Liver (tissue), 3 donors: ENCODE measurements at regions not wholly inside any gene's neighbourhood (a gene's known extent, or its start where the extent isn't known, plus 50 kb on each side); places are given as distances from the start of the nearest gene placed in this dataset.

ENCODE experiments used
- ATF3 ChIP-seq: IDR thresholded peaks from 2 replicates; pipeline ENCODE4 v1.6.1; 2016; ENCODE audit warnings: antibody characterized with exemption
- CTCF ChIP-seq: fragments of 150-350 bp; IDR thresholded peaks from 2 replicates; pipeline ENCODE4 v1.5.1; 2017; ENCODE audit warnings: improper control_type of control experiment, low read depth, low read length; ENCODE audit not compliant: missing input control
- EGR1 ChIP-seq, 2 donors: IDR thresholded peaks; 2 replicates each; pipeline ENCODE4 v1.6.1; 2016 to 2018; ENCODE audit warnings: antibody characterized with exemption in 2 of 2, low read depth in 2 of 2
- FOXA1 ChIP-seq: IDR thresholded peaks from 2 replicates; pipeline ENCODE4 v1.6.1; 2016; ENCODE audit warnings: antibody characterized with exemption
- JUND ChIP-seq, 2 donors: IDR thresholded peaks; 2 replicates each; pipeline ENCODE4 v1.6.1; 2016; ENCODE audit warnings: antibody characterized with exemption in 2 of 2
- NR2F2 ChIP-seq: IDR thresholded peaks from 2 replicates; pipeline ENCODE4 v1.6.1; 2016; ENCODE audit warnings: antibody characterized with exemption
- RAD21 ChIP-seq, 2 donors: IDR thresholded peaks; 2 replicates each; pipeline ENCODE4 v1.6.1; 2016; ENCODE audit warnings: antibody characterized with exemption in 2 of 2, mild to moderate bottlenecking in 2 of 2
- REST ChIP-seq: IDR thresholded peaks from 2 replicates; pipeline ENCODE4 v1.6.1; 2016; ENCODE audit warnings: antibody characterized with exemption, mild to moderate bottlenecking
- RXRA ChIP-seq, 2 donors: IDR thresholded peaks; 2 replicates each; pipeline ENCODE4 v1.6.1; 2017 to 2018; ENCODE audit warnings: antibody characterized with exemption in 2 of 2, mild to moderate bottlenecking in 1 of 2
- SP1 ChIP-seq: IDR thresholded peaks from 2 replicates; pipeline ENCODE4 v1.6.1; 2018; ENCODE audit warnings: antibody characterized with exemption, mild to moderate bottlenecking
- TAF1 ChIP-seq: conservative IDR thresholded peaks from 2 replicates; pipeline ENCODE4 v1.6.1; 2016; ENCODE audit warnings: antibody characterized with exemption, mild to moderate bottlenecking
- YY1 ChIP-seq: IDR thresholded peaks from 2 replicates; pipeline ENCODE4 v1.6.1; 2016; ENCODE audit warnings: antibody characterized with exemption, mild to moderate bottlenecking
- ZBTB33 ChIP-seq: IDR thresholded peaks from 2 replicates; pipeline ENCODE4 v1.6.1; 2016; ENCODE audit warnings: antibody characterized with exemption
- donor health status: healthy.
- donor health status: healthy.

GRCh38 chr6:50653253-50653652 lies 60.1 kb upstream of the TFAP2D start:
- TF ChIP-seq CTCF (no peak), YY1 (no peak), SP1 (no peak), EGR1 (IDR thresholded peaks at IDR 0.05; ENCODE audit: low read depth in 2 of 2) (no peak), ATF3 (no peak), RXRA (IDR thresholded peaks at IDR 0.05) (no peak), FOXA1 (no peak), RAD21 (IDR thresholded peaks at IDR 0.05) (no peak), TAF1 (no peak), NR2F2 (no peak), REST (no peak), ZBTB33 (no peak), JUND (IDR thresholded peaks at IDR 0.05) (no peak)
